Retinal pigment epithelial cell (primary cell): ENCODE measurements at regions not wholly inside any gene's neighbourhood (a gene's known extent, or its start where the extent isn't known, plus 50 kb on each side); places are given as distances from the start of the nearest gene placed in this dataset.

ENCODE experiments used
- DNase-seq: peaks from one replicate; pipeline ENCODE4 v3.0.0-alpha.2; 2010; ENCODE audit warnings: low read depth
- H3K4me3 ChIP-seq: 2 replicates; pipeline ENCODE4 v1.5.1; 2011; ENCODE audit warnings: mild to moderate bottlenecking, low read length, control low read depth, moderate library complexity
- TF ChIP-seq, protein P1 (sequence below): conservative IDR thresholded peaks from 2 replicates; pipeline ENCODE4 v1.5.1; 2011; ENCODE audit warnings: low read depth, low read length, control low read depth, inconsistent platforms

DNA sequence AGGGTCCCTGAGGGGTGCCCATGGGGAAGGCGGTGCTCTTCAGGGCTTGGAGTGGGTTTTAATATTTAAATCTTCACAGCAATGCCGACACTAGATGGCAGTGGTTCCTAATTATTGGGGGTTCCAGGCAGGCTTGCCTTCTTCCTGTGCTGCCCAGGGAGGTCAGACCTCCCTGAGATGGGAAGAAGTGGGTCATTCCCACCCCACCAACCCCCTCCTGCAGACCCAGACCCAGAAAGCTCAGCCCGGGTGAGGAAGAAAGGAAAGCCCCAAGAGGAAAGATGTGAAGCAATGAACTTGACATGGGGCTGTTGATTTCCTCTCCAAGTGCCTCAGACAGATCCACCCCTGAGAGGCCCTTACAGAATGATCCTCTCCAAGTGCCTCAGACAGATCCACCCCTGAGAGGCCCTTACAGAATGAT, 85.1 kb upstream of the LANCL2 start:
- no peak overlapping the region for H3K4me3 ChIP-seq
- DNase-seq, result no peak
- TF ChIP-seq, protein P1, sequence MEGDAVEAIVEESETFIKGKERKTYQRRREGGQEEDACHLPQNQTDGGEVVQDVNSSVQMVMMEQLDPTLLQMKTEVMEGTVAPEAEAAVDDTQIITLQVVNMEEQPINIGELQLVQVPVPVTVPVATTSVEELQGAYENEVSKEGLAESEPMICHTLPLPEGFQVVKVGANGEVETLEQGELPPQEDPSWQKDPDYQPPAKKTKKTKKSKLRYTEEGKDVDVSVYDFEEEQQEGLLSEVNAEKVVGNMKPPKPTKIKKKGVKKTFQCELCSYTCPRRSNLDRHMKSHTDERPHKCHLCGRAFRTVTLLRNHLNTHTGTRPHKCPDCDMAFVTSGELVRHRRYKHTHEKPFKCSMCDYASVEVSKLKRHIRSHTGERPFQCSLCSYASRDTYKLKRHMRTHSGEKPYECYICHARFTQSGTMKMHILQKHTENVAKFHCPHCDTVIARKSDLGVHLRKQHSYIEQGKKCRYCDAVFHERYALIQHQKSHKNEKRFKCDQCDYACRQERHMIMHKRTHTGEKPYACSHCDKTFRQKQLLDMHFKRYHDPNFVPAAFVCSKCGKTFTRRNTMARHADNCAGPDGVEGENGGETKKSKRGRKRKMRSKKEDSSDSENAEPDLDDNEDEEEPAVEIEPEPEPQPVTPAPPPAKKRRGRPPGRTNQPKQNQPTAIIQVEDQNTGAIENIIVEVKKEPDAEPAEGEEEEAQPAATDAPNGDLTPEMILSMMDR, result peak; percentile 62

GRCh38 chr7:55285665-55286064, 79.5 kb upstream of the LANCL2 start:
- DNase-seq, result no peak
- TF ChIP-seq, protein P1, result no peak
- H3K4me3 ChIP-seq, result no peak overlapping the region

- no peak for DNase-seq
- TF ChIP-seq, protein P1, result no peak
- H3K4me3 ChIP-seq, result no peak overlapping the region
Measured at GRCh38 chr7:55286666-55287065, 78.5 kb upstream of the LANCL2 start.

GRCh38 chr7:55288070-55288824, 76.9 kb upstream of the LANCL2 start:
- H3K4me3 ChIP-seq, result no peak overlapping the region
- DNase-seq, result no peak
- TF ChIP-seq, protein P1, result no peak

DNA sequence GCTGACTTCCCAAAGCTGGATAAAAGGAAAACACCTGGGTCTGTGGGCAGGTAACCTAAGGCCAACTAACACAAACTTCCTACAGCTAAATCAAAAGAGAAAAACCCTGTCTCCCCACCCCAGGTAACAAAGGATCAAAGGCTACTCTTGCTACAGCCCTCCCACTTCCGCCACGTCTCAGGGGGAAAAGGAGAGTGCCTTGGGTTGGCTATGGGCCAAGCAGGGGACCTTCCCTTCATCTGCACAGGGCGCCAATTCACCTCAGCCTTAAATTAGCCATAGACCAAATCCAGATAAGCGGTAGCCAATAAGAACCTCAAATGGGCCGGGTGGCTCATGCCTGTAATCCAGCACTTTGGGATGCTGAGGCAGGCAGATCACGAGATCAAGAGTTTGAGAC, 69.1 kb upstream of the LANCL2 start:
- DNase-seq, result no peak
- no peak overlapping the region for H3K4me3 ChIP-seq
- TF ChIP-seq, protein P1, result no peak

- TF ChIP-seq, protein P1, result no peak
- no peak for DNase-seq
Measured at GRCh38 chr7:55299273-55299967, 65.7 kb upstream of the LANCL2 start.

GRCh38 chr7:55303220-55303619, 61.9 kb upstream of the LANCL2 start:
- TF ChIP-seq, protein P1, result no peak
- no peak overlapping the region for H3K4me3 ChIP-seq
- no peak for DNase-seq

More at GRCh38 chr7:55299273-55299967, 65.7 kb upstream of the LANCL2 start:
- no peak overlapping the region for H3K4me3 ChIP-seq
